COLO668 (cell line): ENCODE measurements at regions not wholly inside any gene's neighbourhood (a gene's known extent, or its start where the extent isn't known, plus 50 kb on each side); places are given as distances from the start of the nearest gene placed in this dataset.

Experiments used
- DNase-seq: peaks from one replicate; lab custom pipeline; 2025; ENCODE audit not compliant: unreplicated experiment; lab: John Stamatoyannopoulos, UW

DNA sequence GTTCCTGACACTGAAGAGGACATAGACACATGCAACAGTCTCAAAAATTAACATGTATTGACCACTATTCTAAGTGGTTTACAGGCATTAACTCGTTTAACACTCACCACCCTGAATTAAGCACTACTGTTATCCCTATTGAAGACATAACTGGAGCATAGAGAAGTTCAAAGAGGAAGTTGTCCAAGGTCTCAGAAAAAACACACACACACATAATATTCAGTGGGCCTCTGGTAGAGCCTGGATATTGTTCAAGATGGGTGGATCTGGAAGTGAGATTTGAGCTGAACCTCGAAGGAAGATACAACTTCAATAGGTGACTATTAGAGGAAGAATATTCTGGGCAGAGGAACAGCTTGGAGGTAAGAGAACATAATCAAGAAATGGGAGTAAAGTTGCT is 334.9 kb downstream of the HNRNPD start:
- DNase-seq = no peak

DNA sequence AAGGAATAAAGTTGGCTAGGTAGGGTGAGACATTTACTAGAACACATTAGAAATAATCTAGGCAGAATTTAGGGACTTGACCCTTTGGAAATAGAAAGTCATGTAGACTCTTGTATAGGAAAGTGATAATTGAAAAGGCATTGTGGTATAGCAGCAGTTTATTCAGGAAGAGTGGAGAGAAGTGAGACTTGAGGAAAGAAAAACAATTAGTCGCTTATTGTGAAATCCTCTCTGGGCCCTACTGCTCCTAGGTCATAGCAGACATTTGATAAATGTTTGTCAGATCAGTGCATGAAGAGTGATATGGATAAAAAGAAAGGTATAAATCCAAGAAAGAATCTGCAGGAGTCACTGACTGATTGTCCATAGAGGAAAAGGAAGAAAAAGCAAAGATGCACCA is 337.6 kb downstream of the HNRNPD start:
- no peak for DNase-seq

DNA sequence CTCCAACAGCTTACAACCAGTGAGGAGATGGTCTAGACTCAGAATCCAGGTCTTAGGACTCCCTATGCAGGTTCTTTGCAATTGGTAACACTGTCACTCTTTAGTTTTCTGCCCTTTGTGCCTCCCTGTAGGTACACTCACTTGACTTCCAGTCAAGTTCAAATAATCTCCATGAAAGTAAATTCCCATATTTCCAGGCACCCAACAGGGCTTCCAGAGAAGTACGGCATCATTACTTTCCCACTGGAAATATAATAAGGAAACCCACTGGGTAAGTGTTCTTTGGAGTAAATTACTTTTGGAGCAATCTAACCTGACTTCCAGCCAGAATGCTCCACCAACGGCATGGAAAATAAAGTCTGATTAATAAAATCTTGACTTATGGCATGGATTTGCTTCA is 338.9 kb downstream of the HNRNPD start:
- DNase-seq = no peak

DNA sequence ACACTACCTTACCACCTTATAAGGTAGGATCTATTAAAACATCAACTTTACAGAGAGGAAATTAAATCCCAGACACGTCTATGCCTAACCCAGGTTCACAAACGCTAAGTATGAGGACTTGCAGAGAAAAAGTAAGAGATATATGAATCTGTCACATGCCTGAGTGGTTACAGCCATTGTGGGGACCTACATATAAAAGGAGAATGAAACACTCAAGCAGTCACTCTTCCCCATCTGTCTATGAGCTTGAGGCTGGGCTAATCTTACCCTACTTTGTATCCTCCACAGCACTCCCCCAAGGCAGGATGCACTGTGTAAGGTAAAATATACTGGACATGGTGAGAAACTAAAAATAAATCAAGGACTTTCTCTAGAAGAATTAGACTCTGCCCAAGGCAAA is 339.9 kb downstream of the HNRNPD start:
- no peak for DNase-seq

DNA sequence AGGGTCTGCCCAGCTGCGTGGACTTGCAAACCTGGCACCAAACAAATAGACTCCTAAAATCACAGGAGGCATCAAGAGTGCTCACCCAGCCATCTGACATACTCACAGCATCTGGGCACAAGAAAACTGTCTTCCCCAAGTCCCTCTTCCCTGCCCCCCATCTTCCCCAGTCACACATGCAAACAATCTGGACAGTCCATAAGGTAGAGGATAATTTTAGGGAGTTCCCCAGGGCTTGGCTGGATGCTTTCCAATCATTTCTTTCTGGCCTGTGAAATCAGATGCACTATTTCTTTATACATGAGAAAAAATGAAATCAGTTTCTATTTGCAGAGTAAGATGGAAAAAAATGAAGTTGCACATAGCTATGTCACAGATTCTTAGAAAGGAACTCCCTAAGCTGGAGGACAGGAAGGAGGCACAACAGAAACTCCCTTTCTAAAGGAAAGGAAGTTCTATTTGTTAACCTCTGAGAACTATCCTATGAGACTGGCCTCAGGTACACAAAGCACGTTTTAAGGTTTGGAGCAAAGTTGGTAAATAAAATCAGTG is 342.3 kb downstream of the HNRNPD start:
- DNase-seq = no peak

DNA sequence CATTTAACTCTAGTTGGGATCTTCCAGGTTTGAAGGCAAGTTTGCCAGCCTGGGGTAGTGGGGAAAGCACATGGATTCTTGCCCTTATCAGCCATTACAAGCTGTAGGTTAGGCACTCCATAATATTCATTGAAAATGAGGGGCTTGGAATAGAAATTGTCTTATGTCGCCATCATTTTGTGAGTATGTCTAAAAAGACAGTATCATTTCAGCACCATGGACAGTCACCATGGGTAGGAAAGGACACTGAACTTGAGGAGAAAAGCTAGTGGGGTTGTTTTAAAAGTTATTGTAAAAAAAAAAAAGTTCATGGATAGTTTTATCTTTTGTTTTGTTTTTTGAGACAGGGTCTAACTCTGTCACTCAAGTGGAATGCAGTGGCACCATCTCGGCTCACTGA is 356.1 kb downstream of the HNRNPD start:
- DNase-seq = no peak

DNA sequence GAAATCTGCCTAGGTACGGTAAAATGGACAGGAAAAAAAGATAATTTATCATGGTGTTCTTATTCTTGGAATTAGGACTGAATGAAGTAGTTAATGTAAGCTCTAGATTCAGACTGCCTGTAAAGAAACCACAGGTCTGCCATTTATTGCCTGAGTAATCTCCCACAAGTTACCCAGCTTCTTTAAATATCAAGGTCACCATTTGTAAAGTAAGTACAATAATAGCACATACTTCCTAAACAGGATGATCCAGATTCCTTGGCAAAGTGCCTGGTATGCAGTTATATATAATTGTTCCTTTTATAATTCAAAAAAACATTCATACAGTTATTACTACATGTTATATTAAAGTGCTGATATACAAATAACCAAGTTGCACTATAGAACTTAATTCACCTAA is 368.6 kb downstream of the HNRNPD start:
- DNase-seq = no peak

DNA sequence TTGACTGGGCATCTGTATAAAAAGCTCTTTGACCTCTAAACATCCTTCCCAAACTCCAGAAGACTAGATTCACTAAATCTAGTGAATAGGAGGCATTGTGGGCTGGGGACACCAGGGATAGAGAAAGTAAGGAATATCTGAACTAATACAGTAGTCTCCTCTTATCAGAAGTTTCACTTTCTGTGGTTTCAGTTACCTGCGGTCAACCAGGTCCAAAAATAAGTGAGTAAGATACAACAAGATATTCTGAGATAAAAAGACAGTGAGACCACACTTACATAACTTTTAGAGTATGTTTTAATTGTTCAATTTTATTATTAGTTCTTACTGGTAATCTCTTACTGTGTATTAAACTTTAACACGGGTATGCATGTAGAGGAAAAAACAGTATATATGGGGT is 376.5 kb downstream of the HNRNPD start:
- no peak for DNase-seq

DNA sequence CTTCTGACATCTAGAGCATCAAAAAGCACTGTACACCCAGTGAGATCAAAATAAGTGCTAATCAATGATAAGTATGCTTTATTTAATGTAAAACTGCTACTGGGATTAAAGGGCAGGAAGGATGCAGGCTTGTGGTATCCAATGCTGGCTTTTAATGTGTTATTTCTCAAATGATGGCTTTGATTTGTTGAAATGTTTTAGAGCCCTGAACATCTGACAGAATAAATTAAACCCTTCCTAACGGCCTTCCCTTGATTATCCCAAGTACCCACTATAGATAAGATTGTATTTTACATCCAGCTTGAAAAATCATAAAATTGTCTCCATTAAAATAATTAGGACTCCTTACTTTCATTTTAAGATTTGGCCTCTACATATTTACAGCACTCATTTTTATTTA is 382.9 kb downstream of the HNRNPD start:
- DNase-seq = no peak

DNA sequence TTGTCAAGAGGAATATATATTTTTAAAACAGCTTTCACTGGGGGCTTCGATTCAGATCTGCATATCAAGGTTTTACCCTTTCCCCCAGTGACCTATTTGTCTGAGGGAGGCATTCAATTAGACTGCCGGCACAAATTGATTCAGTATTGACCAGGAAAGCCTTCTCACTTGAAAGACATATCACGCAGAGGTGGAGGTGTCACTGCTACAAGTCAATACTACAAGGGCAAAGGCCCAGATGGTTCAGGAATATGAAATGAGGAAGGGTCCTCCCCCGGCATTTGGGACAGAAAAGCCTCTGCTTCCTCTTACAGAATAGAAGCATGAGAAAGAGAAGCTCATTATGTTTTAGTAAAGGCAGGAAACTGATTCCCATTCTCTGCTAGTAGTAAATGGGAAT is 383.6 kb downstream of the HNRNPD start:
- no peak for DNase-seq

DNA sequence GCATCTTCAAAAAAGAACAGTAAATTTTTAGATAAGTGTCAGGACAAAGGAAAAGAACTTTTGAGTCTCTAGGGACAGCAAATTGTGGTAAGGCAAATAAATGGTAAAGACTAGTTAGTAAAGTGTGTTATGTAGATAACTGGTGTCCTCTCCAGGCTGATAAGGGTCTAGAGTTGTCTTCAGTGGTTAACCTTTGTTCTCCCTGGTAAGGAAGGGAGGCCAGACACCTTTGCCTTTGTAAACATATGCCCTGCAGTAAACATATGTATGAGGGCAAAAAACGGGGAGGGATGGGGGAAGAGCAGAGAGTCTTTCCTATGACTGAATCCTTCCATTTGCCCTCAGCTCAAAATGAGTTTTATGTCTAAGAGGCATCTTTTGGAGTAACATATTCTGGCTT is 384.6 kb downstream of the HNRNPD start:
- no peak for DNase-seq

DNA sequence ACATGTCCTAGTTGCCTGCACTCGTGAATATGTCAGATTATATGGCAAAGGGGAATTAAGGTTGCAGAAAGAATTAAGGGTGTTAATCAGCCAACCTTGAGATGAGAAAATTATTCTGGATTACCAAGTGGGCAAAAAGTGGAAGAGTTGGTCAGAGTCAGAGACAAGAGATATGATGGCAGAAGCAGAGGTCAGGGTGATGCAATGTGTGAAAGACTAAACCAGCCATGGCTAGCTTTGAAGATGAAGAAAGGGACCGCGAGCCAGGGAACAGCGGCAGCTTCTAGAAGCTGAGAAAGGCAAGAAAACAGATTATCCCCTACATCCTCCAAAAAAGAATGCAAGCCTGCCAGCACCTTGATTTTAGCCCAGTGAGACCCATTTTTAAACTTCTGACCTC is 385.6 kb downstream of the HNRNPD start:
- DNase-seq = no peak

DNA sequence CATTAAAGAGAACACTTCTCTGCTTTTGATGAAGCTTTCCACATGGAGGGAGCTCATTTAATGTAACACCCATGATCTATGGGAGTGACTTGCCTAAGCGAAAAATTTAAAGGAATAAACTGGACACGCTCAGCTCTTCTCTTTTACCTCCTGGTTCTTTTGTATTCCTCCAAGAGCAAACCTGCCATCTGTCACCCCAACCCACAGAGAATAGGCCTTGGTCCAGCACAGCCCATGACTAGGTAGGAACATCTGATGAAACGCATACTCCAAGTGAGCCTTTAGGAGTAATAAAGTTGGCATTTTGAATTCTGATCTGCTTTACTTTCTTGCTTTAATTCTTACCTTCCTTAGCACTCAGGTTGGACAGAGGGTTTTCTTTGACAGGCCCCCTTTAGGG is 389.0 kb downstream of the HNRNPD start:
- no peak for DNase-seq

DNA sequence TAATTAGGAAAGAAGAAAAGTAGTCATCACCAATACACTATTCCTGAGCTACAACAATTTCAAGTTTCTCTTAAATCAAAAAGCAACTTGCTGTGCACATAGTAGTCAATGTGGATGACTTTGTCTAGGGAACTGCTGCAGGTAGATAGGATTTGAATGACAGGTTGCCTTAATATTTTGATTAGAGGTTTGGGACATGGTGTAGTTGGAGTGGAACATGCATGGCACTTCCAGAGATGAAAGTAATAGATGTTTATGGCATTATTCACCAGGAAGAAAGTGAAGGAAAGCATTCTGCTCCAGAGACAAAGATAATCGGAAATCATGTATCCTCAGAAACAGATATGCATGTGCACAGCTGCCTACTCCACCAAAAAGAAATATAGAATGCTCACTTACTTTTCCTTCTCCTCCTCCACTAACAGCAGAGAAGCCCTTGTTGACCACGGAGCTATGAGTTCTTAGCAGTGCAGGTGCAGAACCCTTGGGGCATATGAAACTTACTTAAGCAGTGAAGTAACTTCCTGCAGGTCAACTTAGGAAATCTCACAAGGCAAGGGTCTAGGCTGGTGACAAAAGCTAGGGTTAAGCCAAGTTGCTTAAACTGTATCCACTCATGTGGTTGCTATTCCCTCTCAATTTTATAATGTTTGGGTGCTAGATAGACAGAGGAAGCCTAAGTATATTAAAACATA is 390.8 kb downstream of the HNRNPD start:
- DNase-seq = no peak

DNA sequence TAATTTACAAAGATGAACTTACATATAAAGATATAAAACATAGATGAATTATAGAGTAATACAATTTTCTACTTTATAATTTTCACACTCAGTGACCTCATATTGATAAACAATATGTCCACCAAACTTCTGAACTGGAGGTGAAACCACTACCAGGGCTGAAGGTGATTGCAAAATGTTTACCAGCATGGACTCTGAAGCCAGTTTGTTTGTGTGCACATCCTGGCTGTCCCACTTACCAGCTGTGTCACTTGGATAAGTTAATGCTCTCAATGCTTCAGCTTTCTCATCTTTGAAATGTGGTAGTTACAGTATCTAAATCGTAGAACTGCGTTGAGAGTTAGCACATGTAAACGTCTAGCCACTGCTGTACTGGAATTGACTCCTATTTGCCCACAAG is 392.6 kb downstream of the HNRNPD start:
- no peak for DNase-seq

DNA sequence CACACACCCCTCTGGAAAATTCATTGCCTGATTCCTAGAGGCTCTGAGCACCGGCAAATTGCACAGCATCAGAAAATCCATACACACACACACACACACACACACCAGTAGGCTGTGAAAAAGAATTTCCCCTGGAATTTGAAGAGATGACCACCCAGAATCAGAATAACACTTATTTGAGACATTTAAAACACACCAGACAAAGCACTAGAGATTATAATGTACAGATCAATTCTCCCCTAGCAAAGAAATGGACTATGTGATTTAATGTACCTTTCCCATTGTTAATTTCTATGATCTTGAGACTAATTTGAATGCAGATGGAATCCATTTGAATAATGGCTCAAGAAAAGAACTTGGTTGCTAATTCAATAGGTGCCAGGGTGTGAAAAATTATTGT is 399.3 kb downstream of the HNRNPD start:
- no peak for DNase-seq

DNA sequence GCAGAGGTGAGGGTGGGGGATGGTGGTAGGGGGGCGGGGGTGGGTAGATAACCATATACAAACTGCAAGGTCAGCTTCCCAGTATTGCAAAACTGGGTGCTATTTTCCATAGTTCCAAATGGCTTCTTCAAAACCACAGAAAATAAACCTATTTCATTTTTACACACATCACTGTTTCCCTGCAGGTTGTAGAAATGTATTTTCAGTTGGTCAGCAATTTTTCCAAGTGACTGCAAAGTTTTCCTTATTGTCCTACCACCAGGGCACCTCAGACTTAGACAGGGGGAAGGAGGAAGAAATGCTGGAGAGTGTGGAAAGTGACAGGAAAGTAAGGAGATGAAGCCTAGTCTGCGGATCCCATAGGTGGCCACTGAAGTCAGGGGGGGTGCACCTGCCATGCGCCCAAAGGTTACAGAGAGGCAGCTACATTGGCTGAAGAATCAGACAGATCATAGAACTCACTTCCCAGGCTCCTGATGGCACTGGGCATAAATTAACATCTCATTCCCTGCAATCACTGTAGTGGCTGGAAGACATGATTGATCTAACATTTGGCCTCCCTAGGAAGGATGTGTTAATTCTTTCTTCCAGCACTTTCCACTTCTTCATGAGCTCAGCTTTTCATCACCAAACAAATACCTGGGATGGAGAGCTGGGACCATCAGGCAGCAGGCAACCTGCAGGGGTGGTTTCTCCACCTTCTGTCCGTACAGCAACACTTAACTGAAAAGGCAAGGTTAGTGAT is 402.0 kb downstream of the HNRNPD start:
- DNase-seq = no peak

DNA sequence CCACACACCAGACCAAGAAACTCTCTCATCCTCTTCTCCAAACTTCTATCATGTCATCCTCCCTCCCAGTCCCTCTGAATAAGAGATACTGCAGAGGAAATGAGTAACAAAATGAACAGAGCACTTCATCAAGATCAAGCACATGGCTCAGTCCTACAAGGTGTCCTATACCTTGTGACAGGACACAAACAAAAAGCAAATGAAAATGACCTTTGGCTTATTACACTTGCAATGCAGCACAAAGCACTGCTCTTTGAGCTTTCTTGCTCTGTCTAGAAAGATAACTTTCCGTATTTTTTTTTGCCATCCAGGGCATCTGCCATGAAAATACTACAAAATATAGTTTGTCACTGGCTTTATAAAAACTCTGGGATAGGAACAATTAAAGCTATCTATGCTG is 402.7 kb downstream of the HNRNPD start:
- DNase-seq = no peak

DNA sequence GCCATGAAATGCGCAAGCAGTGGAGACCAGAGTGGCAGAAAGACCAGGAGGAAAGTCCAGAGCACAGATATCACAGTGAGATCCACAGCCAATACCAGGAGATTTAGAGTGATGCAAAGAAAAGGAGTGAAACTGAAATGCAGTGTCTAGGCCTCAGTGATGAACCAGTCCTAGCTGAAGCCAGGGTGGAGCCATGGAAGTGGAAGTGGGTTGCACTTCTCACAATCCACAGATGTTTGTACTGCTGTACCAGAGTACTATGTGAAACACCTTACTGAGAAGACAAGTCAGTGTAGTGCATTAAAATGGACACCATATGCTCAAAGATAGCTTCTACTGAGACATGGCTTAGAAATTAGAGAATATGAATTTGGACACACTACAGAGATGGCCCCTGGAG is 403.3 kb downstream of the HNRNPD start:
- no peak for DNase-seq

DNA sequence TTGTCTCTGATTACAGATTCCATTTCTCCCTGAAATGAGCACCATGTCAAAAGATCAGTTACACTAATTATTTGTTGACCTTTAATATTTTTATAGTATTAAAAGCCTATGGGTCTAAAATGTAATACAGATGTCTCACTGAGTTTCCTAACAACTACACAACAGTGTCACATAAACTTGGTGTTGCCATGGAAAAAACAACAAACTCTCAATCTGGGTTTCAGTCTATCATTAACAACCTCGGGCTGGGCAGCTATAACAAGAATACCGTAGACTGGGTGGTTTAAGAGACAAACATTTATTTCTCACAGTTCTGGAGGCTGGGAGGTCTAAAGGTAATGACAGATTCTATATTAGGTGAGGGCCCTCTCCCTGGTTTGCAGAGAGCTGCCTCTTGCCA is 407.1 kb downstream of the HNRNPD start:
- DNase-seq = no peak

DNA sequence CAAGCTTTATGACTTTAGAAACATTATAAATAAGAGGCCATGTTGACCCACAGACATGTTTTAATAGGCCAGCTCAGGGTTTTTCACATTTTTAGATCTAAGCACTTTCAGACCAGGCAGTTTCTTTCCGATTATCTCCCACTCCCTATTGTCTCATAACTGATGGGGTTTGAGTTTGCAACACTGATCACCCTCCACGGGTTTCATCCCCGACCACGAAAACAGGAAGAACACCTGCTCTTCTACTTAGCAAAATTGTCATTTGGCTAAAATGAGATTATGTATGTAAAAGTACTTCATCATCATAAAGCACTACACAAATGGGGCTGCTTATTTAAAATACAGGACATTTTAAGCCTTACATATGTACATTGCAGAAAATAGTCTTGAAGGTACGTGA is 407.9 kb downstream of the HNRNPD start:
- DNase-seq = no peak

DNA sequence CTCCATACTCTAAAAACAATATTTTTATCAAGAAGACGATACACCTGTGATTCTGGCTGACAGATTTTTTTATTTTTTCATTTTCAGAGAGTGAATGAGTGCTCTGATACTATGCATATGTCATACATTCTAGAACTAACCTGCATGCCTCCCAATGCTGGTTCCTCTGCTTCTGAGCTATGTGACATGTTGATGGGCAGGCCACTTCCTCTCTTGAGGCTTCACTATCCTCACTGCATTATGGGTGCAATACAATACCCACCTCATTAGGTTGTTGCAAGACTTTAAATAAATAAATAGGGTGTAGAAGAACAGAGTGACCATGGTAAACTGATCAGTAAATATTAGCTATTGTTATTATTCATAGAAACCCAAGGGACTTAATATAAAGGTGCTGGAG is 408.3 kb downstream of the HNRNPD start:
- no peak for DNase-seq

DNA sequence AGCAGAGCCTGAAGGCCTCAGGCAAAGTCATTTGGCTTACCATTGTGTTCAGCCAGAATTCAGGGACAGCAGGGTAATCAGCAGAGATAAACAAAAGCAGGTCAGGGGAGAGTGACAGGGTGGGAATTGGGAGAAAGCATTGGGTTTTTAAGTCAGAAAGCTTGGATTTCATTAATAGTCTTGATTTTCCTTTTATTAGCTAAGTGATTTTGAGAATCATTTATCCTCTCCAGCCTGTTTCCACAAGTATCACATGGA is 410.1 kb downstream of the HNRNPD start:
- no peak for DNase-seq
